ENCODE measurements at regions not wholly inside any gene's neighbourhood (a gene's known extent, or its start where the extent isn't known, plus 50 kb on each side); places are given as distances from the start of the nearest gene placed in this dataset.

DNA sequence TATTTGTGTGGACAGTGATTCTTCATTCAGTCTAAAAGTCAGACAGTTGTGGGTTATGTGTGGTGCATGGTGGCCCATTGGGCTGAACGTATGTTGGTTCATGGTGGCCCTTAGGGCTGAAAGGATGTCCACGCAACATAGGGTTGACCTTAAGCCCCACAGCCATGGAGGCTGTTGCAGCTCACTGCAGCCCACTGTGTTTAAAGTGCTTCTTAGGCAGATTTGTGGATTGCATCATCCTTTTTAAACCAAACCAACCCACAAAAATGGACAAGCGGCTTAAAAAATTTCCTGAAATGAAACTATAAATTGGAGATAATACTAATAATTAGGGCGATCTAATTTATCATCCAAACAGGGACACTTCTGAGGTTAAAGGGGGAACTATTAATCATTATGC, 219.0 kb upstream of the GATB start:
- TF ChIP-seq EZH2 (IDR thresholded peaks at IDR 0.05): no peak
- TF ChIP-seq, protein P1, sequence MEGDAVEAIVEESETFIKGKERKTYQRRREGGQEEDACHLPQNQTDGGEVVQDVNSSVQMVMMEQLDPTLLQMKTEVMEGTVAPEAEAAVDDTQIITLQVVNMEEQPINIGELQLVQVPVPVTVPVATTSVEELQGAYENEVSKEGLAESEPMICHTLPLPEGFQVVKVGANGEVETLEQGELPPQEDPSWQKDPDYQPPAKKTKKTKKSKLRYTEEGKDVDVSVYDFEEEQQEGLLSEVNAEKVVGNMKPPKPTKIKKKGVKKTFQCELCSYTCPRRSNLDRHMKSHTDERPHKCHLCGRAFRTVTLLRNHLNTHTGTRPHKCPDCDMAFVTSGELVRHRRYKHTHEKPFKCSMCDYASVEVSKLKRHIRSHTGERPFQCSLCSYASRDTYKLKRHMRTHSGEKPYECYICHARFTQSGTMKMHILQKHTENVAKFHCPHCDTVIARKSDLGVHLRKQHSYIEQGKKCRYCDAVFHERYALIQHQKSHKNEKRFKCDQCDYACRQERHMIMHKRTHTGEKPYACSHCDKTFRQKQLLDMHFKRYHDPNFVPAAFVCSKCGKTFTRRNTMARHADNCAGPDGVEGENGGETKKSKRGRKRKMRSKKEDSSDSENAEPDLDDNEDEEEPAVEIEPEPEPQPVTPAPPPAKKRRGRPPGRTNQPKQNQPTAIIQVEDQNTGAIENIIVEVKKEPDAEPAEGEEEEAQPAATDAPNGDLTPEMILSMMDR (IDR thresholded peaks at IDR 0.05): no peak
- no peak for TF ChIP-seq EZH2phosphoT487 (IDR thresholded peaks at IDR 0.05)
- Histone ChIP-seq H3K79me2 (ENCODE audit: low read depth) (no peaks in the 10 kb centered on the region), H3K9me3 (ENCODE audit: low read depth) (no peaks in the 10 kb centered on the region), H2AFZ (replicated peaks) (no peak overlapping the region), H3F3A (ENCODE audit: low read depth) (no peaks in the 10 kb centered on the region), H3K36me3 (no peaks in the 10 kb centered on the region), H3K4me3 (no peak overlapping the region), H3K4me2 (no peak overlapping the region), H3K4me1 (no peaks in the 10 kb centered on the region), H3K27ac (no peak overlapping the region), H4K20me1 (ENCODE audit: low read depth) (no peaks in the 10 kb centered on the region), H3K27me3 (no peaks in the 10 kb centered on the region), H3K9ac (no peak overlapping the region)
- Mint-ChIP-seq H3K9me3 (peaks cover 27% of the 10 kb centered on the region), H3K27ac (no peak overlapping the region), H3K27me3 (ENCODE audit: insufficient read depth, low read depth) (no peaks in the 10 kb centered on the region), H3K4me3 (no peak overlapping the region), H3K36me3 (peaks cover 4% of the 10 kb centered on the region), H3K4me1 (no peaks in the 10 kb centered on the region)
- no peak for DNase-seq (ENCODE audit: low spot score)

DNA sequence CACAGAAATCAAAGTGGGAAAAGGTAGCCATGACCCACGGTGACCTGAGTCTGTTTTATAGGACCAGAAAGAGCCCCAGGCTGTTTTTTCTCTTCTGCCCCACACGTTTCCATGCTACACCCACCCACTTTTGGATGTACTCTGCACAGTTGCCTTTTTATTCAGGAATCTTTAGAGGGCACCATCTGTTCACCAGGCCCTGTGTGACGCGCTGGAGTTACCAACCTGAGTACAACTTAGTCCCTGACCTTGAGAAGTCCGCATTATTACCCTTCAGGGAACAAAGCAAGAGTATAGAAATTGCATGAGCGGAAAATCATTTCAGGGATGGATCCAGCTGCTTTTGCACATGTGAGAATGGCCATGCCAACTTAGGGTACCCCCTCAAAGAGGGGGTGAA, 207.8 kb upstream of the GATB start:
- Histone ChIP-seq H3K4me1 (peaks cover 3% of the 10 kb centered on the region), H3K9me3 (ENCODE audit: low read depth) (no peaks in the 10 kb centered on the region), H3F3A (ENCODE audit: low read depth) (no peaks in the 10 kb centered on the region), H3K9ac (no peak overlapping the region), H3K4me3 (no peak overlapping the region), H3K36me3 (no peaks in the 10 kb centered on the region), H4K20me1 (ENCODE audit: low read depth) (no peaks in the 10 kb centered on the region), H2AFZ (replicated peaks) (no peak overlapping the region), H3K27me3 (no peaks in the 10 kb centered on the region), H3K27ac (no peak overlapping the region), H3K79me2 (ENCODE audit: low read depth) (no peaks in the 10 kb centered on the region), H3K4me2 (no peak overlapping the region)
- Mint-ChIP-seq H3K4me3 (no peak overlapping the region), H3K27me3 (ENCODE audit: insufficient read depth, low read depth) (no peaks in the 10 kb centered on the region), H3K9me3 (no peaks in the 10 kb centered on the region), H3K36me3 (no peaks in the 10 kb centered on the region), H3K27ac (no peak overlapping the region), H3K4me1 (peaks cover 2% of the 10 kb centered on the region)
- TF ChIP-seq EZH2phosphoT487 (IDR thresholded peaks at IDR 0.05) (no peak), EZH2 (IDR thresholded peaks at IDR 0.05) (no peak)
- TF ChIP-seq, protein P1 (IDR thresholded peaks at IDR 0.05): no peak
- DNase-seq (ENCODE audit: low spot score): no peak

DNA sequence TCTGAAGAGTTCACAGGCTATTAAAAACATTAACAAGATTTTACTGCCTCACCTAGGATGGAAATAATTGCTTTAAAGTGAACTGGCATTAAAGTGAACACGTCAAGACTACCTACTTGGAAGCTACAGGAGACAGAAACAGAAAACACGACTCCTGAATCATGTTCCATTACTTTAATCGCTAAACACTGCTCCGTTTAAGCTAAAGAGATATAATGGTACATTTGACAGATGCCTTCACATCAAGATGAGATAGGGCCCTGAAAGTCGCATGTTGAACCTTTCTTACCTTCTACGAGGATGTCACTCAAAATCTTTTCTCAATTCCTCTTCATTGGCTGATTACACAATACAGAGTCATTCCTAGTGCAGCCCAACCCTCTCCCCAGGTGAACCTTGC, 206.3 kb upstream of the GATB start:
- Mint-ChIP-seq H3K9me3 (no peaks in the 10 kb centered on the region), H3K36me3 (no peaks in the 10 kb centered on the region), H3K27ac (no peak overlapping the region), H3K27me3 (ENCODE audit: insufficient read depth, low read depth) (no peaks in the 10 kb centered on the region), H3K4me3 (no peak overlapping the region), H3K4me1 (peaks cover 2% of the 10 kb centered on the region)
- Histone ChIP-seq H3K27me3 (no peaks in the 10 kb centered on the region), H3K4me1 (peaks cover 3% of the 10 kb centered on the region), H3K27ac (no peak overlapping the region), H3K9me3 (ENCODE audit: low read depth) (no peaks in the 10 kb centered on the region), H3K79me2 (ENCODE audit: low read depth) (no peaks in the 10 kb centered on the region), H3K9ac (no peak overlapping the region), H3F3A (ENCODE audit: low read depth) (no peaks in the 10 kb centered on the region), H3K36me3 (no peaks in the 10 kb centered on the region), H3K4me3 (no peak overlapping the region), H2AFZ (replicated peaks) (no peak overlapping the region), H4K20me1 (ENCODE audit: low read depth) (no peaks in the 10 kb centered on the region), H3K4me2 (no peak overlapping the region)
- DNase-seq (ENCODE audit: low spot score): no peak
- TF ChIP-seq, protein P1 (IDR thresholded peaks at IDR 0.05): no peak
- TF ChIP-seq EZH2phosphoT487 (IDR thresholded peaks at IDR 0.05): no peak
- no peak for TF ChIP-seq EZH2 (IDR thresholded peaks at IDR 0.05)
